HG02642 (cell line): ENCODE measurements at regions not wholly inside any gene's neighbourhood (a gene's known extent, or its start where the extent isn't known, plus 50 kb on each side); places are given as distances from the start of the nearest gene placed in this dataset.
"Not testable (repeated sequence)": the region's sequence is repeated elsewhere in the genome, so short reads cannot be mapped to it uniquely, and the experiment has no call there.

ENCODE experiments used
- ATAC-seq: cut with Tn5 transposase; IDR thresholded peaks from one replicate; pipeline ENCODE4 v1.9.1; 2021; ENCODE audit warnings: mild to moderate bottlenecking; ENCODE audit not compliant: unreplicated experiment, poor library complexity

GRCh38 chr18:30839056-30839561 is 203.4 kb downstream of the DSC3 start:
- ATAC-seq, result not testable (repeated sequence)

GRCh38 chr18:30828700-30829099 is 213.8 kb downstream of the DSC3 start:
- no peak for ATAC-seq

GRCh38 chr18:30819619-30820018 is 222.9 kb downstream of the DSC3 start:
- no peak for ATAC-seq

GRCh38 chr18:30814446-30814845 is 228.1 kb downstream of the DSC3 start:
- no peak for ATAC-seq

GRCh38 chr18:30811580-30811979 is 231.0 kb downstream of the DSC3 start:
- ATAC-seq, result no peak

GRCh38 chr18:30810580-30810979 is 232.0 kb downstream of the DSC3 start:
- ATAC-seq, result no peak

- no peak for ATAC-seq
Measured at GRCh38 chr18:30806823-30807222, 235.7 kb downstream of the DSC3 start.

GRCh38 chr18:30800800-30801199 is 241.7 kb downstream of the DSC3 start:
- no peak for ATAC-seq

- no peak for ATAC-seq
Measured at GRCh38 chr18:30792051-30792450, 250.5 kb downstream of the DSC3 start.

GRCh38 chr18:30788411-30788991 is 254.0 kb downstream of the DSC3 start:
- not testable (repeated sequence) for ATAC-seq

- no peak for ATAC-seq
Measured at GRCh38 chr18:30787410-30787809, 255.1 kb downstream of the DSC3 start.

- ATAC-seq, result no peak
Measured at GRCh38 chr18:30781601-30782000, 260.9 kb downstream of the DSC3 start.

- no peak for ATAC-seq
Measured at GRCh38 chr18:30775629-30776028, 266.9 kb downstream of the DSC3 start.

- not testable (repeated sequence) for ATAC-seq
Measured at GRCh38 chr18:30772170-30772569, 270.4 kb downstream of the DSC3 start.

- ATAC-seq, result no peak
Measured at GRCh38 chr18:30766053-30766452, 276.5 kb downstream of the DSC3 start.

GRCh38 chr18:30765247-30765646 is 277.3 kb downstream of the DSC3 start:
- ATAC-seq, result no peak

GRCh38 chr18:30763902-30764350 is 278.6 kb downstream of the DSC3 start:
- no peak for ATAC-seq

GRCh38 chr18:30754846-30755245 is 287.7 kb downstream of the DSC3 start:
- no peak for ATAC-seq

- ATAC-seq, result no peak
Measured at GRCh38 chr18:30748541-30748940, 294.0 kb downstream of the DSC3 start.

GRCh38 chr18:30746224-30746623 is 296.3 kb downstream of the DSC3 start:
- ATAC-seq, result no peak

GRCh38 chr18:30743033-30743432 is 299.5 kb downstream of the DSC3 start:
- ATAC-seq, result no peak

- no peak for ATAC-seq
Measured at GRCh38 chr18:30730915-30731314, 311.6 kb downstream of the DSC3 start.
